HuH-7.5 (cell line): ENCODE measurements at regions not wholly inside any gene's neighbourhood (a gene's known extent, or its start where the extent isn't known, plus 50 kb on each side); places are given as distances from the start of the nearest gene placed in this dataset.

Experiments used
- DNase-seq: peaks from one replicate; pipeline ENCODE4 v3.0.0; 2011; ENCODE audit warnings: low spot score

- DNase-seq = no peak
These were observed 81.7 kb upstream of the HMHB1 start for GRCh38 chr5:143730112-143730801.

- no peak for DNase-seq
These were observed 82.5 kb upstream of the HMHB1 start for GRCh38 chr5:143729334-143729946.

- DNase-seq = no peak
These were observed 88.8 kb upstream of the HMHB1 start for GRCh38 chr5:143723159-143723558.

- DNase-seq = no peak
These were observed 90.0 kb upstream of the HMHB1 start for GRCh38 chr5:143721925-143722324.

GRCh38 chr5:143720689-143721088 is 91.3 kb upstream of the HMHB1 start:
- DNase-seq = no peak

- no peak for DNase-seq
These were observed 94.6 kb upstream of the HMHB1 start for GRCh38 chr5:143717400-143717799.

GRCh38 chr5:143716881-143717280 is 95.1 kb upstream of the HMHB1 start:
- no peak for DNase-seq

GRCh38 chr5:143715616-143716015 is 96.3 kb upstream of the HMHB1 start:
- DNase-seq = no peak

- no peak for DNase-seq
These were observed 97.3 kb upstream of the HMHB1 start for GRCh38 chr5:143714629-143715028.

- DNase-seq = no peak
These were observed 98.6 kb upstream of the HMHB1 start for GRCh38 chr5:143713047-143714003.

GRCh38 chr5:143708672-143709071 is 103.3 kb upstream of the HMHB1 start:
- DNase-seq = no peak

GRCh38 chr5:143707806-143708205 is 104.2 kb upstream of the HMHB1 start:
- DNase-seq = no peak

GRCh38 chr5:143705381-143705780 is 106.6 kb upstream of the HMHB1 start:
- no peak for DNase-seq

GRCh38 chr5:143703659-143704058 is 108.3 kb upstream of the HMHB1 start:
- no peak for DNase-seq

GRCh38 chr5:143701493-143701892 is 110.5 kb upstream of the HMHB1 start:
- DNase-seq = no peak

- no peak for DNase-seq
These were observed 111.0 kb upstream of the HMHB1 start for GRCh38 chr5:143700994-143701393.

GRCh38 chr5:143699121-143699520 is 112.8 kb upstream of the HMHB1 start:
- no peak for DNase-seq

- DNase-seq = no peak
These were observed 113.4 kb upstream of the HMHB1 start for GRCh38 chr5:143698574-143698973.

- no peak for DNase-seq
These were observed 115.0 kb upstream of the HMHB1 start for GRCh38 chr5:143696921-143697320.

- no peak for DNase-seq
These were observed 116.0 kb upstream of the HMHB1 start for GRCh38 chr5:143695941-143696340.

GRCh38 chr5:143695244-143695864 is 116.6 kb upstream of the HMHB1 start:
- no peak for DNase-seq

GRCh38 chr5:143694357-143694756 is 117.6 kb upstream of the HMHB1 start:
- no peak for DNase-seq
